SH-SY5Y (cell line): ENCODE measurements at regions not wholly inside any gene's neighbourhood (a gene's known extent, or its start where the extent isn't known, plus 50 kb on each side); places are given as distances from the start of the nearest gene placed in this dataset.

Source experiments
- GATA2 ChIP-seq: IDR thresholded peaks from 2 replicates; pipeline ENCODE4 v1.6.1; 2011; ENCODE audit warnings: mild to moderate bottlenecking, low read depth, low read length
- GATA3 ChIP-seq: IDR thresholded peaks from 2 replicates; pipeline ENCODE4 v1.6.1; 2011; ENCODE audit warnings: low read depth, mild to moderate bottlenecking, low read length, moderate library complexity

DNA sequence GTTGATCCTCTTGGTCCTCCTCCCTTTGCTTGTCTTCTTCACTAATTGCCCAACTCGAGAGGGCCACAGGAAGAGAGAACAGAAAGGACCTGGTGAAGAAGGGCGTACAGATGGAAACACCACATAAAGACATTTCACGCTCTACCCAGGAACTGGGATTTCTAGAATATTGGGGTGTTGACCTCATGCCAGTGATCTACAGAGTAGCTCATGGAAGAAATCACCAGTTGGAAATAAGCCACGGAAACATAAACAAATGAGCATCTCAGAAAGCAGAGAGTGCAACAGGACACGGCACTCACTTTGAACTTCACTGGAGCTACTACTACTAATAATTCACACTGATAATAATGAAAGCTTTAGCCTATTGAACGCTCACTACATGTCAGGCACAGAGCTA lies 84.6 kb upstream of the ARHGEF3 start:
- TF ChIP-seq GATA2 (no peak), GATA3 (no peak)

GRCh38 chr3:56885879-56886278 lies 84.1 kb upstream of the ARHGEF3 start:
- TF ChIP-seq GATA3 (no peak), GATA2 (peak; percentile 52)

- TF ChIP-seq GATA3 (no peak), GATA2 (no peak)
Measured at GRCh38 chr3:56885453-56885852, 83.7 kb upstream of the ARHGEF3 start.

GRCh38 chr3:56884387-56884786 lies 82.6 kb upstream of the ARHGEF3 start:
- TF ChIP-seq GATA2 (no peak), GATA3 (no peak)

DNA sequence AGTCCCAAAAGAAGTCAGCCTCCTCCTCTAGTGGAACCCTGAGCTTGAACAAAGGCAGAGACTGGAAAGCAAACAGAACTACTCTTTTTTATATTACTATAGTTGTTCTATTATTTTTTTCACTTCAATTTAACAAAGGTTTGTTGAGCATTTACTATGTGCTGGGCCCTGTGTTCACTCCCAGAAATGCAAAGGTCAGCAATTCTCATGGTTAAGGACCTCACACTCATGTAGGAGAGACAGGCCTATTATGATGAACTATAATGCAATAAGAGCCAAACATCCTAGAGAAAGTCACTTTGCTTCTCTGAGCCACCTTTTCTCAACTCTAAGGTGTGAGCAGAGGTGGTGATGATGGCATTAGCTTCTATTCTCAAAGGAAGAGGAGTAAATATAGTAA lies 82.1 kb upstream of the ARHGEF3 start:
- no peak for TF ChIP-seq GATA2
- no peak for TF ChIP-seq GATA3

DNA sequence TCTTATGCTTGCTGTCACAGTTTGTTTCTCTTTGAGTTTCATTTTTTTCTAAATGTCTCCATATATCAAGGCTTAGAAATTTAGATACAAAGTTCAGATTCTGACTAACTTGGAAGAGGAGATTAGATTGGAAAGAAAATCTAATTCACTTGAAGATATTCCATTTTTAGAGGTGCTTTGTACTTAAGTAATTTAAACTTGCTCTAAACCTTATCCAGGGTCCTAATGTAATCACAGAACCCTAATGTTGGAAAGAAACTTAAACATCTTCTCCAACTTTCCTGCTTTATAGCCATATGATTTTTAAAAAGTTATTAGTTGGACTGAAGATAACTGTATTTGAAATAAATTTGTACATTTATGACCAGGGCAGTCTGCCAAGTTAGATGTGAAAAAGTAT lies 81.1 kb upstream of the ARHGEF3 start:
- no peak for TF ChIP-seq GATA2
- no peak for TF ChIP-seq GATA3

- TF ChIP-seq GATA3 (no peak), GATA2 (no peak)
Measured at GRCh38 chr3:56881841-56882240, 80.1 kb upstream of the ARHGEF3 start.

DNA sequence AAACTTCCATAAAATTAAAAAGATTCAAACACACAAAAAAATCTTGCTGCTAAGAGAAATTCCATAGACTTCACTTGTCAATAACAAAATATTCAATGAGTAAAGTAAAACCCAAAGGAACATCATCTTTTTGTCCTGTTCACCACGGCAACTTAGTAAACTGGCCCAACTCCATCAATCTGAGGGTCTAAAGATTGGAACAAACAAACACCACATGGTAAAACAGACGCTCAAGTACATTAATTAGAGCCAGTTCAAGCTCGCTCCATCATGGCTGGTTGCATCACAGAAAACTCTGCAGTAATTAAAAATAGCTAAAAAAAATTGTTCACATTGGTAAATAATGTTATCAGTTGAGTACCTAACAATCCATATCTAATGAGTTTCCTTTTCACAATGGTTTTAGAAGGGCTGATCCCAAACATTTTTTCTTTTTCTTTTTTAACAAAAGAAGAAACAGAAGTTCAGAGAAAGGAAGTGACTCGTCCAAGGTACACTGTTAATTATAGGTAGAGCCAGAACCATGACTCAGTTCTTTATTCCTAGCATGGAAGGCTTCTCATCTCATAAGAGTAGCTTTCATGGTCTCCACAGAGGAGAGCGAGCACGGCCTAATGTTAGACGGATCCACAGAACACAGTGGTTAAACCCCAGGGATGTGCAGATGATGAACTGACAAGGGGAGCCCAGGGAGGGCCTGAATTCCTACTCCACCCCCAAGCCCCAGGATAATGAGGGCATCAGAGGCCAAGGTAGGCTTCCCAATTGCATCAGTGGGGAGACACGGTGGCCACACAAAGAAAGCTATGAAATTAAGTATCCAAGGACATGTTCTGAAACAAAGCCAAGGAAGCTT lies 79.2 kb upstream of the ARHGEF3 start:
- no peak for TF ChIP-seq GATA2
- no peak for TF ChIP-seq GATA3

GRCh38 chr3:56879436-56880215 lies 77.9 kb upstream of the ARHGEF3 start:
- TF ChIP-seq GATA2 (no peak), GATA3 (no peak)

- TF ChIP-seq GATA2 (no peak), GATA3 (no peak)
Measured at GRCh38 chr3:56878074-56878473, 76.3 kb upstream of the ARHGEF3 start.

DNA sequence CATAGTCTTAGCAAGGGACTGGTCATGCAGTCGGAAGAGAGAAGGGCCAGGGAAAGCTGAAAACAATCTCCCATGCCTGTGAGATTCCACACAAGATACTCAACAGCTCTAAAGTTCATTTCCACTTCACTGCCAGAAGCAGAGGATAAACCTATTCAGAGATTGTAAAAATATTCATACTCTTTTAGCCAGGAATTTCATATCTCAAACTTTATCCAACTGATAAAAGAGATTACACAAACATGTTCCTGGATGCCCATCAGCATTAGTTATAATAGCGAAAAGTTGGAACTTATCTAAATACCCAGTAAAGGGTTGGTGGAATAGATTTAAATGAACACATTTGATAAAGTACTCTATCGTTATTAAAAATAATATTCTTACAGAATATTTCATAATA lies 75.2 kb upstream of the ARHGEF3 start:
- TF ChIP-seq GATA3, result no peak
- no peak for TF ChIP-seq GATA2

DNA sequence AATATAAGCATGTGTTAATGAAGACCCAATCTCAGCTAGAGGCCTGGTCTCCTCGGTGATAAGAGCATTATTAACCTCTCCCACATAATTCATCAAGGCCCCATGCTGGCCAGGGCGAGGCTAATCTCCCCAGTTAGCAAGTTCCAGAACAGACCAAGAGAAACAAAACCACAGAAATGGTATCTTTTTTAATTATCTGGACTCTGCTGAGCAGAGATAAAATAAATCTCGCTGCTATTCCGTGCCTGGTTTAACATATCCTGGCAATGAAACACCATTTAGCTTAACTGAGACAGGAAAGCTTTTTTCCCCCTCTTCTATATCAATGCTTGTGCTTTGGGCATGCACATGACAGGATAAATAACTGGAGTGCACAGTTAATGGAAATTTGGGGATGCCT lies 72.5 kb upstream of the ARHGEF3 start:
- peak; percentile 94 for TF ChIP-seq GATA2
- TF ChIP-seq GATA3, result peak; percentile 83

DNA sequence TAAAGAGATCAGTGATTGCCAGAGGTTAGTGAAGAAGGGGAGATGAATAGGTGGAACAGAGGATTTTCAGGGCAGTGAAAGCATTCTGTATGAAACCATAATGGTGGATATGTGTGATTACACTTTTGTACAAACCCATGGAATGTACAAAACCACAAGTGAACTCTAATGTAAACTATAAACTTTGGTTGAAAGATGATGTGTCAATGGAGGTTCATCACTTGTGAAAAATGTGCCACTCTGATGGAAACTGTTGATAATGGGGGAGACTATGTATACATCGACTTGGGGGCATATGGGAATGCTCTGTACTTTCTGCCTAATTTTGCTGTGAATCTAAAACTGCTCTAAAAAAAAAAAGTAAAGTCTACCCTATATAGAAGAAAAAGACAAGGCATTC lies 68.7 kb upstream of the ARHGEF3 start:
- no peak for TF ChIP-seq GATA3
- no peak for TF ChIP-seq GATA2

DNA sequence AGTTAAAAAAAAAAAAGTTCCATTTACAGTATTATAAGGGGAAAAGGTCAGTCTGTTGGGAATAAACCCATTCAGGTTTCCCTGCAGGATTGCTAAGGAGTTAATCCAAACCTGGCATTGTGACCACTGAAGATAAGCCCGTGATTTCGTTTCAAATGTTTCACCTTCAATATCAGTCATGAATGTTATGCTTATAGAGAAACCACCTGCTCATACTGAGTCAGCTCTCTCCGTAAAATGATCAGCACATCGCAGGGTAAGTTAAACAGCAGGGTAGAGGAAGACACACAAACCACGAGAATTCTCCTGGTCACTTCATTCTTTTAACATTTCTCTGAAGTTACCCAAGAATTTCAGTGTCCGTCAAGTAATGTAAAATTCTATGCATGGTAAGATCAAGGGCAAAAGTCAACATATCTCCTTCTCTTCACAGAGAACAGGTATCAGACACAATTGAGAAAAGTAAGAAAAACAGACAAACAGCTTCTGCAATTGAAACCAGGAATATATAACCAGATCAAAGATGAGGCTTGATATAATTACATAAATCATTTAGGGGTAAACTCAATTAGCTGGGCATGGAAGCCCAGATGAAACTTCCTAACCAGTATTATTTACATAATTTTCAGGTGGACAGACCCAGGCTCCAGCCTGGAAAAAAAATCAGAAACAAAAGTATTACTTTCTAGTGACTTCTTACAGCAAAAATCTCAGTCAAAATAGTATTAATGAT lies 67.6 kb upstream of the ARHGEF3 start:
- TF ChIP-seq GATA3 (no peak), GATA2 (no peak)
